HG03432 (cell line): ENCODE measurements at regions not wholly inside any gene's neighbourhood (a gene's known extent, or its start where the extent isn't known, plus 50 kb on each side); places are given as distances from the start of the nearest gene placed in this dataset.

Experiments used
- ATAC-seq: cut with Tn5 transposase; IDR thresholded peaks from one replicate; pipeline ENCODE4 v1.9.1; 2021; ENCODE audit warnings: mild to moderate bottlenecking, moderate library complexity; ENCODE audit not compliant: unreplicated experiment

GRCh38 chr4:52269761-52270160 lies 218.7 kb downstream of the SPATA18 start:
- ATAC-seq = no peak

DNA sequence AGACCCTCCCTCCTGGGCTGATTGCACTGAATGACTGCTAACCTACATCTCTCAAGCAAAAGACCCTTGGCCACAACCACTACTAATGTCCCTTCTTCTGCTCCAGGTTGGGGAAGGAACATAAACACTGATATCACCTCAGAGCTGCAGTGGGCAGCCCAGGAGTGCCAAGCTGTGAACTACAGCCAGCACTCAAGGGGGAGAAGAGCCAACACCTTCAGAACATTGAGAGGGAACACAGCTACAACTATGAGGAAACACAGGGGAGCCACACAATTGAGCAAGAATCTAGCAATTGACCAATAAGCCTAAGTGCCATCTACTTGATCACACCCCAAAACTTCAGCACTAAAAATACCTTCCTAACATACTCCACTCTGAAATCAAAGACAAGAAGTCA lies 222.8 kb downstream of the SPATA18 start:
- no peak for ATAC-seq

DNA sequence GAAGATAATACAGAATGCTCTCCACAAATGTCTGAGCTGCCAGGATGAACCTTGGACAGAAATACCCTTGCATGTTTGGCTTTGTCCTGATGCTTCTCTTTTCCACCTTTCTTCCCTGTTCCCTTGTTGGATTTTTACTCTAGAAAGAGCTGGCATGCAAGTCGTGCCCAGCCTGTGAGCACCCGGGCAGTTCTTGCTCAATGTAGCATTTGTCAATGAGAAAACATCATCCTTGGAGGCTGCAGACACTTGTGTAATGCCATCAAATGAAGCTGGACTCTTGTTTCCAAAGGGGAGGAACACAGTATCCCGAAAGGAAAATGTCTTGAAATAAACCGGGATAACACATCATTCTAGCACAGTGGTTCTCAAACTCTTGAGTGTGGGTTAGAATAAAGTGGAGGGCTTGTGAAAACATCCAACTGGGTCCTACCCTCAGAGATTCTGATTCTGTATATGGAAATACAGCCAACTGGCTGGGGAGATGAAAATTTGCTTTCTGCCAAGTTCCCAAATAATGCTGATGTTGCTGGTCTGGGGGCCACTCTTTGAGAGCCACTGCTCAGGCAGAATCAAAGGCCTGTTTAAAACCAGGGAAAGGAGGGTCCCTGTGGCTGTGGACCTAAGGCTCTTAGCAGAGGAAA lies 237.2 kb downstream of the SPATA18 start:
- ATAC-seq = no peak

DNA sequence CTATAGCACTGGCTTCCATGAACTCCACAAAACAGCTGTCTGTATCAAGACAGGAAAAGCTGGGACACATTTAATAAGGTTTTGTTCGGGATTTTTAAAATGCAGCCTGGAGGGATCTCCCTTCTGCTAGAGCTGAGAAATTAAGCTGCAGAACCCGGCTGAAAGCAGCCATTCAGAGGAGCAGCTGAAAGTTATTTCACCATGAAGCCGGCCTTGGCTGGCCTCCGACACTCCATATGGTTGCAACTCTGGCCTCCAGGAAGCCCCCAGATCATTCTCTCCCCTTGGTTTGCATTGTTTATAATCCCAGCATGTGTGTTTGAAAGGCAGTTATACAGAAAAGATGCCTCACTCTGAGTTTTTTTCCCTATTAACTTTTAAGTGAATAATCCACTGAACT lies 239.4 kb downstream of the SPATA18 start:
- ATAC-seq = no peak

DNA sequence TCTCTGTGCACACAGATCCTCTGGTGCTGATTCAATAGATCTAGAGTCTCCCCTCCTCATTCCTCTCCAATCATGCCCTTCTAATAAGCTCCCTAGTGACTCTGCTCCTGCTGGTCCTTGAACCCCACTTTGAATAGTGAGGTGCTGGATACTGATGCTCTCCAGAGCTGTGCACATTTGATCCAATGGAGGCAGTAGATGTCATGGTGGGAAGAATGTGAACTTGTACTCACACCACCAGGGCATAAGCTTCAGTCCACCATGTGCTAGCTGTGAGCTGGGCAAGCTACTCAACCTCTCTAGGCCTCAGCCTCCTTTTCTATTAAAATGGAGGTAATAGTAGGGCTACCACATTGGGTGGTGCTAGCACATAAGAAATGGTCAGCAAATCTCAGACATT lies 241.1 kb downstream of the SPATA18 start:
- ATAC-seq = no peak

DNA sequence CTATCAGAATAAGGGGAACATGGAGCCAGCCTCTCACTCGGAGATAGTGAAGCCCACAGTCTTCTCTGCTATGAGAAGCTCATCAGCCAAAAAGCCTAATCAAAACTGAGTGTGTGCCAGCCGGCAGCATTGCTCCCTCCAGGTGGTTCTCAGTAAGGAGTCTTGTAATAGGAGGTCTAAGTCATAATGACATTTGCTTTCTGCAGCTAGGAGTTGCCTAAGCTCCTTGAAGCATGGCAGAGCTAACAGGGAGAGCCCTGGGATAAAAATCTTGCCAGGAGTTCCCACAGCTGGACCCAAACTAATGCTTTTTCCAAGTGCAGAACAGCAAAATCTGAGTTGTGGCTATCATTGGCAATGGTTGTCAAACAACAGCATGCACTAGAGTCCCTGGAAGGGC lies 245.2 kb downstream of the SPATA18 start:
- ATAC-seq = no peak

GRCh38 chr4:52298444-52298843 lies 247.3 kb downstream of the SPATA18 start:
- no peak for ATAC-seq

DNA sequence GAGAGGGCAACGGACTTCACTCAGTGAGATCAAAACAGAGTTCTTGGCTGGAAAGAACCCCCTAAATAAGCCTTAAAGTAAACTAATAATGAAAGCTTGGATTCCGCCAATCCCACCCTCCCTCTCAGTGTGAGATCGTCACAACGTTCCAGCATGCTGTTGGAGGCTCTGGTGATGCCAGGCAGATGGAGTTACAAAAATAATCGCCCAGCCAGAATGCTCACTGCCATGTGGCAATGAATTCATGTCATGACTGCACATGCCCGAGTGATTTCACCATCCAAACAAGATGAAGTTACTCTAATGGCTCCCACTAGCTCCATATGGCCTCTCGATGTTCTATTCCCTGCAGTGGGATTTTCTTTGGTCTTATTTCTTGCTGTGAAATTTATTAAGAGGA lies 248.0 kb downstream of the SPATA18 start:
- ATAC-seq = no peak

DNA sequence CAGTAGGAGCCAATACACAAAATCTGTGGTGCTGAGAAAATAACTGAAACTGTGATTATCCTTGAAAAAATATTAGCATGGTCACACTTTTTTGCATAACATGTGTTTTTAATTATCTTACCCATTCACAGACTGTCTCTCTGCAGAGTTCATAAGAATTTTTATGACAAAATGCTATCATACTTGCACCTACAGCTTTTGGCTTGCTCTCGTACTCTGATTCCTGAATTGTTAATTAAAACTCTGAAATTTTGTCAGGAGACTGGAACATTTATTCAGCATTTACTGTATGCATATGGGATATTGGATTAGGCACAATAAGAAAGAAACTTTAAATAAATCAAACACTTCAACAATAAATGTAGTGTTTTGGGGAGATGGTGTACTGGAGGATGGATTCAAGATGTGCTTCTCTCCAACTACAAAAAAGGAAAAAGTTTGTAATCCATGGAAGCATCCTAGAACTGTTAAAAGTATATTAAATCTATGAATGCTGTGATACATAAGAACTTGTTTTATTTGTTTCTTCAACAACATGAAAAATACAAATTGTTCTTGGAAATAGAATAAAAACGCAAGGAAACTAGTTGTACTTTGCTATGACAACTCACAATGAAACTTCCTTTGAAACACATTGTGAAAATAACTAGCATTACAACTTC lies 260.5 kb downstream of the SPATA18 start:
- no peak for ATAC-seq

- ATAC-seq = no peak
These were observed 261.6 kb downstream of the SPATA18 start for GRCh38 chr4:52312722-52313121.

DNA sequence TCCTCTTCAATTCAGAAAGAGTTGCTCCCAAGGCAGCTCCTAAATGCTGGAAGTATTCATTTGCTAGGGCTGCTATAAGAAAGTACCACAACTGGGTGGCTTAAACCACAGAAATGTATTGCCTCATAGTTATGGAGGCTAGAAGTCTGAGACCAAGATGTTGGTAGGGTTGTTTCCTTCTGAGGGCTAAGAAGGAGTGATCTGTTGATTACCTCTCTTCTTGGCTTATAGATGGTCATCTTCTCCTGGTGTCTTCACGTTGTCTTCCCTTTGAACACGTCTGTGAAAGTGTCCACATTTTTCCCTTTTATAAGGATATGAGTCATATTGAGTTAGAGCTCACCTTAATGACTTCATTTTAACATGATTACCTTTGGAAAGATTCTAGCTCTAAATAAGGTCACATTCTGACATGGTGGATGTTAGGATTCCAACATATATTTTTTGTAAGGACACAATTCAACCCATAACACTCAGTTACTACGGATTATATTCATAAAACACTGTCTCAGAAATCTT lies 266.3 kb downstream of the SPATA18 start:
- no peak for ATAC-seq

DNA sequence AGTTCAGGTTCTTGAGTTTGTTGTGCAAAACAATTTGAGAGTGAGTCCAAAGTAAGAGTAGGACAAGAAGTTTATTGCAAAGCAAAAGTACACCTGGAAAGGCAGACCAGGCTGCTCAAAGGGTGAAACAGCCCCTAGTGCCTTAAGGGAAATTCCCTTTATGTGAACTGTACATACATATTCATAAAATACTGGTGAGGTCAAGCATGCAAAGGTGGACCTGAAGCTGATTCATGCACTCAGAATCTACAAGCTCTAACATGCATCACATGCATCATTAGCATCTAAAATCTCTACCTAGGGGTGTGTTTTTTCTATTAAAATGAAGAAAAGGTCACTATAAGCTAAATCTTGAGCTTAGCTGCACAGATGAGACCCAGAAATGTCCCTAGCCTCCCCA lies 266.9 kb downstream of the SPATA18 start:
- no peak for ATAC-seq

DNA sequence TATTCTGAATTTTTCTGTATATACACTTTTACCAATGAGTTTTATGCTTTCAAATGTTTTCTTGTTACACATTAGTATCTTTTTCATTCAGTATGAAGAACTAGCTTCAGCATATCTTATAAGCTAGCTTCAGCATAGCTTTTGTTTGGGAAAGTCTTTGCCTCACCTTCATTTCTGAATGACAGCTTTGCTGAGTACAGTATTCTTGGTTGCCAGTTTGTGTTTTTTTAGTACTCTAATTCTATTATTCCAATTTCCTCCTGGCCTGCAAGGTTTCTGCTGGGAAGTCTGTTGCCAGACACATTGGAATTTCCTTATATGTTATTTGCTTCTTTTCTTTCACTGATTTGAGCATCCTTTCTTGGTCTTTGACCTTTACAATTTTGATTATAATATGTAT lies 278.8 kb downstream of the SPATA18 start:
- ATAC-seq = no peak

DNA sequence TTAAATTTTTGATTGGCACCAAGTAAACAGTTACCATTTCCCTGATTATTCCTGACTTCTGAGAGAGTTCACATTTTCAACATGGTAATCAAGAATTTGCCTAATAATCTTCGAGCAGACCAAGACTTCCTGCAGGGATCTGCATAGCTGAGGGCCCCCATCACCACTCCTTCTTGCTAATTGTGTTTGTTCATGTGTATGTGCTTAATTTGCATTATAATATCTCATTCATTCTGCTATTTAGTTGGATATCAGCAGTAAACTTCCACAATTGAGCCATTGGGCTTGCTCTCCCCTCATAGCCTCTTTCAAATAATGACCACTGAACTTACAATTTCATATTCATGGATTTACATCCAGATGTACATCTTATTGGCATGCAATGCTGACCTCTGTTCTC lies 292.5 kb downstream of the SPATA18 start:
- no peak for ATAC-seq

- ATAC-seq = no peak
These were observed 299.8 kb downstream of the SPATA18 start for GRCh38 chr4:52350926-52351325.

DNA sequence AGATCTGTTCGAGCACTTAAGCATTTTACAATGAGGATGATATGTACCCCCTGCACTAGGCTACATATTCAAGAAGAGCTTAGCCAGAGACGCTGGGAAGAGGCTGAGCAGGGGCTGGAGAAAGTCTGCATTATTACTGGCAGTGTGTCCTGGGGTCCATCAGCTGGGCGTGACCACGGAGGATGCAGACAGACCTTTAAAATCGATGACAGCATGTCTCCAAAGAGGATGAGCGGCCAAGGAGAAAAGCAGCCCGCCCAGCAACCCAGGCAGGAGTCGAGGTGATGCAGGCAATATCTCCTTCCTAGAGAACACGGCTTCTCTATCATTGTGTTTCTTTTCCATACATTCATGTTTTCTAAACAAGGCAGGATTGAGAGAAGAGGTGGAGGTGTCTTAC lies 300.7 kb downstream of the USP46 start:
- no peak for ATAC-seq

- ATAC-seq = no peak
These were observed 300.2 kb downstream of the USP46 start for GRCh38 chr4:52358883-52359321.

DNA sequence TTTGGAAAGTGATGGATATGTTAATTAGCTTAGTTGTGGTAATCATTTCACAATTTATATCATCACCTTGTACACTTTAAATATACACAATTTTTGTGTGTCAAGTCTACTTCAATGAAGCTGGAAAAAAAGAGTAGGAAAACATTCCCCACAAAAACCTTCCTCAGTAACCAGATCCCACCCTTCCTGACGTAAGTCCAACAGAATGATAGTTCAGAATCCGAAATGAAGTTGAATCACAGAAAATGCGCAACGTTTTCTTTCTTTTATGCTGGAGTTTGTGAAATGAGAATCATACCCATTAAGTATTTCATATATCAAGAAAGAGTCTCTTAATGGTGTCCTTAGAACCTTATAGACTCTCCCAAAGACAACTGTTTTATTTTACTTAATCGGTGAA lies 292.9 kb downstream of the USP46 start:
- ATAC-seq = no peak

- ATAC-seq = no peak
These were observed 292.5 kb downstream of the USP46 start for GRCh38 chr4:52366621-52367020.

DNA sequence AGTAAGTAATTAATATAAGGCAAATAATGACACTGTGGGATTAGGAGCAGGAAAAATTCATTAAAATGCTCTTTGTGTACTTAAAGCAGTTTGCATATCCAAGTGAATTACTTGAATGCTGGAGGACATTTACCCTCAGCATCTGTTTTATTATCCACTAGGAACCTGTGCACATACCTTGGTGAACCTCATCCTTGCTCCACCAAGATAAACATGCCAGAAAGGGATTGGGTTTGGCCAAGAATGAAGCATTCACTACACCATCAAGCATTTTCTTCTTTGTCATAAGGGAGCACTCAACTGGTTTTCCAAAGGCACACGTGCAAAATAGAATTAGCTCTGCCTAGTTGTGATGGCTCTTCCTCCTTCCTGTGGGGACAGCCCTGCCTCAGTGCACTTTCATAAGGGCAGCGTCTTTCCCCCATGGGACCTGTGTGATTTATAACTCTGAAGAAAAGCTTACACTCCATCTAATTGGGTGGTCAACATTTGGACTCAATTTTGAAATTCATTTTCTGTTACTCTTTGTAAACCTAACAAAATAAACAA lies 291.7 kb downstream of the USP46 start:
- no peak for ATAC-seq

DNA sequence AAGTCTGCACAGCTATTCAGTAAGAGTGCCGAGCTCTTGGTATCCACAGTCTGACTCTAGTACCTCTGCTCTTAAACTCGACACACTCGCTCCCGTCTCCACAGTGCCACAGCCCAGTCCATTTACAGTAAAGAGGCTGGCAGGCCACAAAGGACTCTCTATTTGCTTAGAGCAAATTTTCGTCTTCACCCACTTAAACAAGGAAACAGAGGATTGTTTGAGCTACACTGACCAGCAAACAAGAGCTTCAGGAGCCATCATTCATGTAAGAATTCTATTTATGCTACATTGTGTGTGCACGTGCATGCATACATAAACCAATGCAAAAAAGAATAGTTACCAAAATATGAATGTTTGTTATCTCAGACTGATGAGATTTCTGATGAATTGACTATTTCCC lies 290.2 kb downstream of the USP46 start:
- ATAC-seq = no peak

DNA sequence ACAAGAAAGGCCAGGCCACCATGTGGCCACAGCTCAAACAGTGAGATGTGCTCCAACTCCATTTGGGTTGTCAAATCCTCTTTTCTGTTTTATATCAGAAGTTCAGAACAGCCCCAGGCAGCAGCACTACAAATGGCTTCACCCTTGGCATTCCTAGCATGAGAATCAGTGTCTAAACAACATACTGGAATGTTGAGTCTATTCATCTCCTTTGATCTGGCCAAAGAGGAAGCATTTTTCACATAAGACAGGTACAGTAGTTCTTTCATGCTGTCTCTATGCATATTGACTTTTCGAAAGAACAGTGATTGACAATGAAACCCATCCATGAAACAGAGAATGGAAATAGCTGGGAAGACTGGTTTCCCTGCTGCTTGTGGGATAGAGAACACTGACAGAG lies 289.5 kb downstream of the USP46 start:
- no peak for ATAC-seq
